Umbilical cord (tissue), 1 donor: ENCODE measurements at regions not wholly inside any gene's neighbourhood (a gene's known extent, or its start where the extent isn't known, plus 50 kb on each side); places are given as distances from the start of the nearest gene placed in this dataset.

Experiments
- DNase-seq: peaks from one replicate; pipeline ENCODE4 v3.0.0-alpha.2; 2015; ENCODE audit warnings: low spot score

DNA sequence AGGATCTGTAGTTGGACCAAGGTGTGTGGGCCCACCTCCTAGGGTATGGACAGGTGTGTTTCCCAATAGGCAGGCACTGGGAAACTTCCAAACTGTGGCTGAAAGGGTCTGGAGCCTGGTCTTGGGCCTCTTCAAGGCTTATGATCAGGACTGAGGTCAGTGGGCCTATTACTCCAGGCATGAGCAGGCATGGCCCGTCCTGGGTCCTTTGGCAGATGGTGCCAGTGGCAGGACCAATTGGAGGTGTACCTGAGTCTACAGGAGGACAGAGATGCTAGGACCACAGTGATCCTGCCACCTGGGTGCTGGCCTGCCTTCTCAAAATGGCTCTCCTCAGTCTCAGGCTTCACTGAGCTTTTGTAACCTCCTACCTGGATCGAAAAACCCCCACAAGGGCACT is 95.4 kb downstream of the RAB18 start:
- no peak for DNase-seq

DNA sequence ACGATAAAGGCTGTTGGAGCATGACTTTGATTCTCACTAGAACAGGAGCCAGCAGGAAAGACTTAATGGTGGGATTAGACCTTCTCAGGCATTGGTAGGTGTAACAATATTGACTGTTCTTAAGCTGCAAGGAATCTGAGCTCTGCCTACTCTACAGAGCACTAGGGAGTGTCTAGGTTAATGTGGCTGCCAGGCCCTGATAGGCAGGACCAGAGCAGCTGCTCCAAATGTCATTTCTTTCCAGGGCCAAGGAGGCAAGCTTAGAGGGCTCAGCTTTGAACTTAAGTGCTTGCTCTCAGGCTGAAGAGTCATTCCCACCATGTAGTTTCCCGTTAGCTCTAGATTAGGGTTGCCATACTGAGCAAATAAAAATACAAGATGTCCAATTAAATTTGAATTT is 96.8 kb downstream of the RAB18 start:
- DNase-seq, result no peak

DNA sequence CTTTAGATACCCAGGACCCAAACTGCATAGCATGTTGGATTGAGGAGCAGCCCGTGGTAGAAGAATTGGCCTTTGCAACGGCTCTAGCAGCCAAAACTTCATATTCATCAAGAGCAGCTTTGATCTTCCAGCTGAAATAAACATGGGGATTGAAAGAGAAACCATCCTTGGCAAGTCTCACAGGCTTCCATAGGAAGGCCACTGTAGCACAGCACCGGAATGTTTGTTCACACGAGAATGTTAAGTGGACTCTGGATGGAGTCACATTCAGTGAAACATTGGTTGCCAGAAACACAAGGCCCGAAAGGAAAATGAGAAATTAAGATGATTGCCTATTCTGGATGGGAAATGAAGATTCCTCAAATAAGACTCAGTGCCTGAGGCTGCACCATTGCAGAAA is 97.4 kb downstream of the RAB18 start:
- no peak for DNase-seq

DNA sequence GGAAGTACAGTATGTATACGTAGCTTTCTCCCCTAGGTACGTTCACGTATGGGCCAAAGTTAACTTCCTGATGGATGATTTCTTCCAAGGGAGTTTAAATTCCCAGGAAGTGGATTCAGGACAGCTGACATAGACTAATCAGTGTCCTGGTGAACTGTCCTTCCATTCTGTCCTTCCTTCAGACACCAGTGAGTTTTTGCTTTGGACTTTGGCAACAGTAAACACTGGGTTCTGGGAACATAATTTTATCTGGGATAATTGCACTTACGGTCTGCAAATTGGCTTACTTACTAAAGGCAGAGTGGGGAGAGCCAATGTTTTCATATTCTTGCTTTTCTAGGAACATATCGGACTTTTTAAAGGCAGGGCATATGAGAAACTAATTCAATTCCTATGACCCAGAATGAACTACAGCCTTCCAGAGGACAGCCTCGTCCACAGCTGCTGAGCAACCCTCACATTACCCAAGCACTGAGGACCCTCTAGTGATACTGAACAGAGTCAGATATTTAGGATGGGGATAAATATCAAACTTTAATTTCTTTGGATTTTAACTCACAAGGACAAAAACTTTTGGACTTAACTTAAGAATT is 97.9 kb downstream of the RAB18 start:
- no peak for DNase-seq

DNA sequence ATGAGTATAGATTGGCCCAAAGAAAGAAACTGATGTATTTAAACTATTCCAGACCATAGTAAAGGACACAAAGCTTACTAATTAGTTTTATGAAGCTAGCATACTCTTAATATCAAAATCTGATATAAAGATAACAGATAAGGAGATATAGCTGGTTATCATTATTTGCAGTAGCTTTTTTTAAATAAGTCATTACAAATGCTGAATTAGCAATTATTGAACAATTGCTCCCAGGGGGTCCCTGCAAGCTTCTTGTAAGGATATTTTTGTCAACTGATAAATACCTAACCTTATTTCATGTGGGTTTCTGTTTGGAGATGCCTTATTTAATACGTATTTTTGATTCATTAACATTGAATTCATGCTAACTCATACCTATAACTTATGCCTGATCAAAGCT is 99.0 kb downstream of the RAB18 start:
- DNase-seq, result no peak

DNA sequence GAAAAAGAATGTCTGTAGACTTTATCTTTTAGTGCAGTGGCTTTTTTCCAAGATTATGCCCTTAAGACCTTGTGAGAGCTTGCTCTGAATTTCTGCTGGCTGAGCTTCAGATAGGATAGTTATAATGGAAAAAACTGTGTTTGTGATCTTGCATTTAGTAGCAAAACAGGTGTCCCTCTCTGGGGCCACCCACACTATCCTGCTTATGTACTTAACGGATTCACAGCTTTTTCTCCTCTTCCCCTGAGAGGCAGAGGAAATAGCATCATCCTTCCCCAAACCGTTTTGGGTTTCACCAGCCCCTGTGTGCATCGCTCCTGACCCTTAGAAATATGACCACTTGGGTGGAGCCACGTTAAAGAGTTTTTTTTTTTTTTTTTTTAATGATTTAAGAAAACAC is 101.2 kb downstream of the RAB18 start:
- no peak for DNase-seq

DNA sequence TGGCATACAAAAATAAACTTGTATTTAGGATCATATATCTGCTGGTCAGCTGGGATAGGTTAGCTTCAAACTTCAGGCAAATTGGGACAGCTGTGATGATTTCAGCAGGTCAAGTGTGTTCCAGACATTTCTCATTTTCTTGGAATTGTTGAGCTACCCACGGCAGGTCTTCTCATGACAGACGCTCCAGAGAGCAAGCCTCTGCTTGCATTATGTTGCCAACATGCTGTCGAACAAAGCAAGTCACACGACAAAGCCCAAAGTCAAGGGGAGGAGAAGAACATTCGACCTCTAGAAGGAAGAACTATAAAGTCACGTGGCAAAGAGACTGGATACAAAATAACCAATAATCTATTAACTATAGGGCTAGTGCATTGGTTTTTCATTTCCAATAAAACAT is 103.5 kb downstream of the RAB18 start:
- no peak for DNase-seq

DNA sequence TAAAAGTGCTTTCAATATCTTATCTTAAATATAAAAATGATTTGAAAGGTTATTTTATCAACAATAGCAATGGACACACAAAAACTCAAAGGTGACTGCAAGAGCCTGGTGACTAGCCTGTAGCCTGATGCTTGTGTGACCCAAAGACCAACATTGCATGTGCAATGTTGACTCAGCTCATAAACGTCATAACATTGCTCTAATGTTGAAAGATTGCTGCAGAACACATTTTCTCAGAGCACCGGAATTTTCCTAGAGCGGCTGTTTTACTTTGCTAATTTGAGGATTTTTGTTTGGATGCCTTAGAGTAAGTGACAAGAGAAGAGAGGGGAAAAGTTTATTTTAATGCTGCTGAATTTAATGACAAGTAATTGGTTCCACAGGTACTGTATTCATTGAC is 107.1 kb downstream of the RAB18 start:
- peak; percentile 35 for DNase-seq

DNA sequence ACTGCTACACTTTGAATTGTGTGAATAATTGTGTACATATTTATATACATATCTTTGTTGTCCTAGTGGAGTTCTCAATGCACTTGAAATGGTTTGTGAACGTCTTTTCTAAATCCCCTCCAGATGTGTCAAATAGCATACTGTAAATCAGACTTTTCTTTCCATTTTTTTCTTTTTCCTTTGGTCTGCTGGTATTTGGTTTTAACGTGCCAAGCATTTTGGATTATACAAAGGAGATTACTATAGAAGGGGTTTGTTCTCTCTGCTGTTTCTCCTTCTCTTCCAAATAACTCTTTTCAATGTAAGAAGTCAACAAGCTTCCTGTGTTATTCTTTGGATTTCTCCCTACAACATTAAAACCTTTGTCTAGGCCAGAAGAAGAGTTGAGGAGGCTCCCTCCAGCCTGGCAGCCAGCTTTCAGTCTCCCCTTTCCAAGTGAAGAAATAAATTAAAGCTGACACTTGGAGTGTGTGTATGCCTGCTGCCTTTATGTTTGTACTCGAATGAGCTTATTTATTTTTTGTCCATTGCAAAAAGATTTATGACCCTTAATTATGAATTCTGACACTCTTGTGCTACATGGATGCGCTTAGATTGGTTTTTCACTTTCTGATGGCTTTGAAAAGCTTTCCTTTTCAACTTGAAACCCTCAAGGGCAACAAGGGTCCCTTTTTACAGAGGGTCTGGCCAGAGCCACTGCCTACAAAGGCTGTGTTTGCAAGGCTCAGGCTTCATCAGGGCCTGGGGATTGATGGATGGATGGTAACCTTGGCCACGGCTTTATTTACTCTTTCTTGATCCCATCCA is 107.8 kb downstream of the RAB18 start:
- DNase-seq, result no peak

DNA sequence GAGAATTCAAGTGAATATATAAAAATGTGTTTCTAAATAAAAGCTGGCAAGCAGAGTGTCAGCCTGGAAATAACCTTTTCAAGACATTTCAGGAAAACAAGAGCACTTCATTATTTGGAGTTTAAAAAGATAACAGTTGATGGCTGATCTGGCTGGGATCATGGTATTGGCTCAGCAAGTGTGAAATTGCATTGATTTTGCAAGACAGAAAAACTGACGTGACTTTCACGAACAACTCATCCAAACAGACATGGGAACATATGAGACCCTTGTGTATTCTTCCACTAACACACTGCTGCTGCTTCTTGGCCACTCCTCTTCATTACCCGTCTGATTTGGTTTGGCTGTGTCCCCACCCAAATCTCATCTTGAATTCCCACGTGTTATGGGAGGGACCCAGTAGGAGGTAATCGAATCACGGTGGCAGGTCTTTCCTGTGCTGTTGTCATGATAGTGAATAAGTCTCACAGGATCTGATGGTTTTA is 108.5 kb downstream of the RAB18 start:
- no peak for DNase-seq

DNA sequence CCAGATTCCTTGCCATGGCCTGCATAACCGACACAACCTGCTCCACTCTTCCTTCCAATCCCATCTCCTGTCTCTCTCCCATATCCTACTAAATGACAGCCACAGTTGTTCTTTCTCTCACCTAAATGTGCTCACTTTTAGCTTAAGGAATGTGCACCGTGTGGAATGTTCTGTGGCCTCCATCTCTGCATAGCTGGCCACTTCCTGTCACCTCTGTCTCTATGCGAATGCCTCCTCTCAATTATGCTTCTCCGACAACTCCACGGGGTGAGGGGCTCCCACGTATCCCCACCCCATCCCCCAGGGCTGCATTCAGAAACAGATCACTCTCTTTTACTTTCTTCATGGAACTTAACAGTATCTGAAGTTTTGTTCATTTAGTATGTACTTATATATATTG is 110.7 kb downstream of the RAB18 start:
- no peak for DNase-seq

DNA sequence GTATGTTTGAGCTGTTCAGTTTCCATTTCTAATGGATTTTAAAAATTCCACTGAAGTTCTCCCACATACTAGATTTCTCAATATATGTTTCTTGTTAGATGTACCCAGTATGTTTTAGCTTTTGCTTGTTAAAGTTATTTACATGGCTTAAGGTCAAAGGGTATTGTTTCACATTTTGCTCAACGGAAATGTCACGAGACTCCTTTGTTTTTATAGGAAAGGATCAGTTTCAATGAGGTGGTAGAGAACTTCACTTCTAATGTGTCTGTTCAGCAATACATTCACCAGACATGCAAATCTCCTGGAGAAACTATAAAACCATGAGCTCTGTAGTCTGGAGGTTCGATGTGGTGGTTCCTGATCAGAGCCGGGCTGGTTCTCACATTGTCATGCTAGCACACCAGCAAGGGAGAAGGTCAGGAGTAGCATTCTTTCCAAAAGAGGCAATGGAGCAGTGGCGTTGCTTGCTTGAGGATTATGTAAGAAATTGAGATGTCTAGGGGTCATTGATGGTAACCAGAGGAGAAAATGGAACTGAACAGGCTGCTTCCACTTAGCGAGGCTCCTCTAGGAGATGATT is 114.0 kb downstream of the RAB18 start:
- DNase-seq, result no peak

DNA sequence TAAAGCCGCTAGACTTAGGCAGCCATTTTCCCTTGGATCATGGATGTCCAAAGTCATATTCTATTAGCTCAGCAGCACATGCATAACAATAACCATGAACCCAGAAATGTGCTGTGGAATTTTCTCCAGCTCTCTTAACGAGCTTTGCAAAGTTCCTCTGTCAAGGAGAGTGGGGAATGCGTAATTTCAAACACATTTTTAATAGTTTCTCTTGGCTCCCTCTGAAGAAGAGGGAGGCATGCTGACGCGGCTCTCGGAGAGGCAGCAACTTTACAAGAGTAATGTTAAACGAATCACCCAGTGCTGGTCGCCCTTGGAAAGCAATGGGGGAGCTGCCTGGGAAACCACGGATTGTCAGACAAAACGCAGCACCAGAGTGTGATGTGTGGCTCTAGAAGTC is 114.8 kb downstream of the RAB18 start:
- no peak for DNase-seq

DNA sequence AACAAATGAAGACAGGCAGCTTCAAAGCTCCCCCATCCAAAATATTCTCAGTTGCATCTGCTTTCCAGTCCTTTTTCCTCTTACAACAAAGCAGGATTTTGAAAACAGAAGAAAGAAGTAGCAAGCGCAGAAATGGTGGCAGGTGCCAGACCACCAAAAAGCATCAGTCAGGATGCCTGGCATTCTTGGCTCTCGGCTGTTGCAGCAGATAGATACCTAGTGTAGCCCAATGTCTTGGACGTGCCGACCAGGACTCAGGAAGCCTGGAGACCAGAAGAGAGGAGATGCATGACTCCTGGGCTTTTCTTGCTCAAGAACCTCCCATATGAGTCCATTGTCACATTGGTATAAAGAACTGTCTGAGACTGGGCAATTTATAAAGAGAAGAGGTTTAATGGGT is 115.2 kb downstream of the RAB18 start:
- DNase-seq, result no peak

DNA sequence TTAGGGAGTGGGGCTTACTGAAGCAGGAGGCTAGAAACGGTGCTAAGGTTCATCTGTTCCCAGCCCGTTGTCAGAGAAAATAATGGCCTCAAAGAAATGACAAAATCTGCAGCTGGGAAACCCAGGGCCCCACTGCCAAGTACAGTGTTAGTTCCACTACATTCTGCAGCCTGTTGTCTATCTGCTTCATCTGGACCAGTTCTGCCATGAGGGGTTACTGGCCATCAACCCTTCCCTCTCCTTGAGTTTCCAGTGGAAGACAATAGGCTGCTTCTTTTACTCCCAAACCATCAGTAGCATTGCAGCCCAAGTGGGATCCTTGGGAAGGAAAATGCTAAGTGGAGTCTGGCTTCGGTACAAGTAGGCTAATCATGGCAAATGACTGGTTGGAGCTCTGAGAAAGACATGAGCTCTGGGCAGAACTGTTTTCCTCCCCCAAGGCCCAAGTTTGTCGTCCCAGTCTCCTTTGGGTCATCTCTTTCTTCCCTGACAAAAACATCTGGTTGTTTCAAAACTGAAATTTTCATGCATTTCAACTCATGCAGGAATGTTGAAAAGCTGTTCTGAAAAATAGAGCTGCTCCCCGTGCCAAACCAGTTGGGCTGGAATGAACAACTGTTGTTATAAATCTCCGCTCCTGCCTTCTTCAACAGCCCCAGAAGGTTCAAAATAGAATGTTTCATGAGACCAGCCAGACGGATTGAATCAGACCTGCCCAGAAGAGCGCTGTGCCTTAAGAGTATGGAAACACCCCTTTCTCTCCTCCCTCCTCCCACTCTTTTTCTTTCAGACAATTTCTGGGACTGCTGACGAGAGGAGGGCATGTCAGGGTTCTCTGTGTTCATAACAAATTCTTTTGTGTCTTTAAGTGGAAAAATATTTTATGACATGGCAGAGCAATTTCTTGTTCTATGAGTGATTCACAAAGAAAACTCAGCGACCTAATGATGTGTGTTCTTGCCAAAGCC is 116.6 kb downstream of the RAB18 start:
- peak; percentile 87 for DNase-seq

DNA sequence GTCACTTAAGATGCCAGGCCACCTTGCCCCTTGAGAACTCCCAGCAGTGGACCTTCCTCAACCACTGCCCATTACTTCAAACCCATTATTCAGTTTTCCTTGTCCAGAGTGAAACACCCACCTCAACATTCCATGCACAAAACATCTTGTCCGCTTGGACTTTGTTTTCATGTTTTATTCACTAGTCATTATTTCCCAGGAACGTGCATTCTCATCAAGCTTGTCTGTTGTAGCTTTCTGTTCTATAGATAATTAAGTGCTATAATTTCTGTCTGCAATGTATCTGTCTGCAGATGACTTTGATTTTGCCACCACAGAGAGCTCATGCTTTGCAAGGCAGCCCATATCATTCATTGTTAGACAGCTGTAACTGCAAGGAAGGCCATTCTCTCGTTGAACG is 117.4 kb downstream of the RAB18 start:
- DNase-seq, result no peak

DNA sequence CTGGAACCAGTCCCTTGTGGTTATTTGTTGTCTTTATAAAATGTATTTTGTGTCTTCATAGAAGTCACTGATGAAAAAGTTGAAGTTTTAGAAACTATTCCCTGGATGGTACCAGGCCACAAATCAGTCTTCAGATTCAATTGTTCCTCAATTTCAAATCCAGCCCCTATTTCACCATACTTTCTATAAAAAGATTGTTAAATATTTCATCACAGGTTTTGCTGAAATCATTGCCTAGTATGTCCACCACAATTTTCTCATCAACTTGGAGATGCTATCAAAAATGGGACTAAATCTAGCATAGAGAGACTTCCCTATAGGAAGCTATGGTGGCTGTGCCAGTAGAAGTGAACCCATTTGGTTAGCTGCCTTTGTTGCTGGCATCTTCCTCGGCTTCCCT is 118.5 kb downstream of the RAB18 start:
- no peak for DNase-seq
